HUES6 (cell line): ENCODE measurements at regions not wholly inside any gene's neighbourhood (a gene's known extent, or its start where the extent isn't known, plus 50 kb on each side); places are given as distances from the start of the nearest gene placed in this dataset.

Experiments used
- H3K27ac ChIP-seq: 2 replicates; pipeline ENCODE4 v1.7.0; 2013; ENCODE audit warnings: low read depth, mild to moderate bottlenecking, low read length, inconsistent platforms
- H3K27me3 ChIP-seq: 2 replicates; pipeline ENCODE4 v1.6.1; 2013; ENCODE audit warnings: low read length; ENCODE audit not compliant: control insufficient read depth, insufficient read depth
- H3K36me3 ChIP-seq: 2 replicates; pipeline ENCODE4 v1.6.1; 2013; ENCODE audit warnings: low read length; ENCODE audit not compliant: control insufficient read depth, insufficient read depth
- H3K4me1 ChIP-seq: 2 replicates; pipeline ENCODE4 v1.6.1; 2013; ENCODE audit warnings: low read length; ENCODE audit not compliant: control insufficient read depth, insufficient read depth
- H3K4me3 ChIP-seq: 2 replicates; pipeline ENCODE4 v1.5.1; 2013; ENCODE audit warnings: low read depth, low read length
- H3K9ac ChIP-seq: one replicate; pipeline ENCODE4 v1.6.1; 2013; ENCODE audit warnings: mild to moderate bottlenecking, low read length
- H3K9me3 ChIP-seq: 2 replicates; pipeline ENCODE4 v1.6.1; 2013; ENCODE audit warnings: low read depth, low read length; ENCODE audit not compliant: control insufficient read depth, insufficient read depth

GRCh38 chr16:13803974-13804373, 116.0 kb upstream of the ERCC4 start:
- H3K9ac ChIP-seq, result no peak overlapping the region
- no peak overlapping the region for H3K4me3 ChIP-seq
- H3K27me3 ChIP-seq, result no peaks in the 10 kb centered on the region
- no peak overlapping the region for H3K27ac ChIP-seq
- H3K36me3 ChIP-seq, result no peaks in the 10 kb centered on the region
- H3K9me3 ChIP-seq, result no peaks in the 10 kb centered on the region
- no peaks in the 10 kb centered on the region for H3K4me1 ChIP-seq

- H3K36me3 ChIP-seq, result no peaks in the 10 kb centered on the region
- H3K9me3 ChIP-seq, result no peaks in the 10 kb centered on the region
- H3K4me1 ChIP-seq, result no peaks in the 10 kb centered on the region
- no peak overlapping the region for H3K4me3 ChIP-seq
- no peak overlapping the region for H3K9ac ChIP-seq
- H3K27me3 ChIP-seq, result no peaks in the 10 kb centered on the region
- no peak overlapping the region for H3K27ac ChIP-seq
Observed at GRCh38 chr16:13805951-13806350, 114.0 kb upstream of the ERCC4 start.

GRCh38 chr16:13806671-13807070, 113.3 kb upstream of the ERCC4 start:
- Histone ChIP-seq H3K4me3 (no peak overlapping the region), H3K27ac (no peak overlapping the region), H3K36me3 (no peaks in the 10 kb centered on the region), H3K4me1 (no peaks in the 10 kb centered on the region), H3K9ac (no peak overlapping the region), H3K9me3 (no peaks in the 10 kb centered on the region), H3K27me3 (no peaks in the 10 kb centered on the region)

- Histone ChIP-seq H3K27me3 (no peaks in the 10 kb centered on the region), H3K9me3 (no peaks in the 10 kb centered on the region), H3K4me1 (no peaks in the 10 kb centered on the region), H3K4me3 (no peak overlapping the region), H3K9ac (no peak overlapping the region), H3K36me3 (no peaks in the 10 kb centered on the region), H3K27ac (no peak overlapping the region)
Observed at GRCh38 chr16:13808102-13808501, 111.9 kb upstream of the ERCC4 start.

- no peaks in the 10 kb centered on the region for H3K4me1 ChIP-seq
- H3K9ac ChIP-seq, result no peak overlapping the region
- H3K27ac ChIP-seq, result no peak overlapping the region
- no peaks in the 10 kb centered on the region for H3K36me3 ChIP-seq
- no peaks in the 10 kb centered on the region for H3K9me3 ChIP-seq
- no peak overlapping the region for H3K4me3 ChIP-seq
- no peaks in the 10 kb centered on the region for H3K27me3 ChIP-seq
Observed at GRCh38 chr16:13809765-13810164, 110.2 kb upstream of the ERCC4 start.

DNA sequence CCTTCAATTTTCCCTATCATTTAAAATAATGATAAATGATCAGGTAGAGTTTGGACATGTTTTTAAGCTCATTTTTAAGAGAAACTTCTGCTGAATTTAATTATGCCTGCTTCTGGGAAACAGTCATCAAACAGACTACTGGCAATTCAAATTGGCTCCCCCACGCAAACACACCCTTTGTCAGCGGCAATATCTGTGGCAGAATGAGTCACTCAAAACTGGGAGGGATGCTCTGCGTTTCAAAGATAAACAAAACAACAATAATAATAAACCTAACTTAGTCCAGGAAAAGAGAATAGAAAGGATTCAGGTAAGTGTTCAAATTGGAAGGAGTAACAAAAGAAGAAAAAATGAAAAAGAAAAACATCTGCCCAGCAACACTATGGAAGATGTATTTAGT, 108.1 kb upstream of the ERCC4 start:
- no peaks in the 10 kb centered on the region for H3K4me1 ChIP-seq
- no peaks in the 10 kb centered on the region for H3K9me3 ChIP-seq
- H3K9ac ChIP-seq, result no peak overlapping the region
- H3K4me3 ChIP-seq, result no peak overlapping the region
- no peaks in the 10 kb centered on the region for H3K36me3 ChIP-seq
- H3K27ac ChIP-seq, result no peak overlapping the region
- H3K27me3 ChIP-seq, result no peaks in the 10 kb centered on the region

GRCh38 chr16:13816701-13817100, 103.3 kb upstream of the ERCC4 start:
- Histone ChIP-seq H3K4me1 (no peaks in the 10 kb centered on the region), H3K36me3 (no peaks in the 10 kb centered on the region), H3K9ac (no peak overlapping the region), H3K27me3 (no peaks in the 10 kb centered on the region), H3K27ac (no peak overlapping the region), H3K4me3 (no peak overlapping the region), H3K9me3 (no peaks in the 10 kb centered on the region)

- Histone ChIP-seq H3K9me3 (0 out of 2 replicates have a peak, but pooled peaks cover 3% of the 10 kb centered on the region), H3K27me3 (no peaks in the 10 kb centered on the region), H3K27ac (no peak overlapping the region), H3K4me3 (no peak overlapping the region), H3K36me3 (no peaks in the 10 kb centered on the region), H3K9ac (no peak overlapping the region), H3K4me1 (no peaks in the 10 kb centered on the region)
Observed at GRCh38 chr16:13823501-13823900, 96.5 kb upstream of the ERCC4 start.

- Histone ChIP-seq H3K4me3 (no peak overlapping the region), H3K9ac (no peak overlapping the region), H3K36me3 (no peaks in the 10 kb centered on the region), H3K9me3 (0 out of 2 replicates have a peak, but pooled peaks cover 3% of the 10 kb centered on the region), H3K4me1 (peaks cover 3% of the 10 kb centered on the region), H3K27ac (no peak overlapping the region), H3K27me3 (no peaks in the 10 kb centered on the region)
Observed at GRCh38 chr16:13829697-13830299, 90.2 kb upstream of the ERCC4 start.

DNA sequence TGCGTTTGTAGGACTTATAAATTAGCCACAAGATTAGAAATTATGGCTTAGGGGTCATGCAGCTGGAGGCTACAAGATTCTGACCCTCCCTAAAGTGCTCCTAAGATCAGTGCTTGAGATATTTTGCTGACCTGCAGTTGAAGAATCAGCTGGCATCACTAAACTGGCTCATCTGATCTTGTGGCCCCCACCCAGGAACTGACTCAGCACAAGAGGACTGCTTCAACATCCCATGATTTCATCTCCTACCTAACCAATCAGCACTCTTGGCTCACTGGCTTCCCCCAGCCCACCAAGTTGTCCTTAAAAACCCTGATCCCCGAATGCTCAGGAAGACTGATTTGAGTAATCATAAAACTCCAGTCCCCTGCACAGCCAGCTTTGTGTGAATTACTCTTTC, 86.4 kb upstream of the ERCC4 start:
- Histone ChIP-seq H3K9ac (no peak overlapping the region), H3K27me3 (no peaks in the 10 kb centered on the region), H3K36me3 (no peaks in the 10 kb centered on the region), H3K27ac (no peak overlapping the region), H3K9me3 (no peaks in the 10 kb centered on the region), H3K4me3 (no peak overlapping the region), H3K4me1 (peaks cover 3% of the 10 kb centered on the region)

DNA sequence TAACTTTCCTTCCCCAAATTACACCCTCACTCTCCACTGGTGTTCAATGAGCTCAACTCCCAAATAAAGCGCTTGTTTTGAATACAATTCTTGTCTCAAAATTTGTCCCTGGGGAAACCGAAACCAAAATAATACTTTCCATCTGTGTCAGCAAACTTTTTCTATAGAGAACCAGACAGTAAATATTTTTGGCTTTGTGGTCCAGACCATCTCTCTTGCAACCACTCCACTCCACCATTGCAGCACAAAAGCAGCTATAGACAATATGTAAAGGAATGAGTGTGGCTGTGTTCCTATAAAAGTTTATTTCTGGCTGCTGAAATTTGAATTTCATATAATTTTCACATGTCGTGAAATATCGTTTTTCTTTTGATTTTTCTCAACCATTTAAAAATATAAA, 84.6 kb upstream of the ERCC4 start:
- H3K4me3 ChIP-seq, result no peak overlapping the region
- no peaks in the 10 kb centered on the region for H3K9me3 ChIP-seq
- H3K27ac ChIP-seq, result no peak overlapping the region
- no peaks in the 10 kb centered on the region for H3K27me3 ChIP-seq
- H3K4me1 ChIP-seq, result peaks cover 2% of the 10 kb centered on the region
- no peak overlapping the region for H3K9ac ChIP-seq
- no peaks in the 10 kb centered on the region for H3K36me3 ChIP-seq
